HG02943 (cell line): ENCODE measurements at regions not wholly inside any gene's neighbourhood (a gene's known extent, or its start where the extent isn't known, plus 50 kb on each side); places are given as distances from the start of the nearest gene placed in this dataset.
A peak's percentile ranks its signal among the peaks of the same experiment; 100 is the strongest.

Experiments
- ATAC-seq: cut with Tn5 transposase; IDR thresholded peaks from one replicate; pipeline ENCODE4 v1.9.1; 2021; ENCODE audit warnings: mild to moderate bottlenecking, low read depth, moderate library complexity; ENCODE audit not compliant: unreplicated experiment

- ATAC-seq, result no peak
Observed at GRCh38 chr1:181142096-181142958, 53.8 kb downstream of the IER5 start.

- no peak for ATAC-seq
Observed at GRCh38 chr1:181143102-181143859, 54.8 kb downstream of the IER5 start.

GRCh38 chr1:181144238-181144637 is 55.7 kb downstream of the IER5 start:
- ATAC-seq, result no peak

- no peak for ATAC-seq
Observed at GRCh38 chr1:181148636-181149035, 60.1 kb downstream of the IER5 start.

GRCh38 chr1:181149326-181150125 is 61.0 kb downstream of the IER5 start:
- peak; percentile 71 for ATAC-seq

GRCh38 chr1:181150273-181150672 is 61.8 kb downstream of the IER5 start:
- ATAC-seq, result no peak

- ATAC-seq, result no peak
Observed at GRCh38 chr1:181150842-181151241, 62.3 kb downstream of the IER5 start.

- ATAC-seq, result no peak
Observed at GRCh38 chr1:181151378-181152326, 63.2 kb downstream of the IER5 start.

- peak; percentile 60 for ATAC-seq
Observed at GRCh38 chr1:181152892-181153633, 64.6 kb downstream of the IER5 start.

- ATAC-seq, result no peak
Observed at GRCh38 chr1:181153634-181153961, 65.1 kb downstream of the IER5 start.

- no peak for ATAC-seq
Observed at GRCh38 chr1:181155339-181155738, 66.8 kb downstream of the IER5 start.

GRCh38 chr1:181159451-181160140 is 71.1 kb downstream of the IER5 start:
- ATAC-seq, result peak; percentile 63

GRCh38 chr1:181160322-181160721 is 71.8 kb downstream of the IER5 start:
- no peak for ATAC-seq

- no peak for ATAC-seq
Observed at GRCh38 chr1:181160998-181161870, 72.7 kb downstream of the IER5 start.

GRCh38 chr1:181163662-181164061 is 75.2 kb downstream of the IER5 start:
- no peak for ATAC-seq

GRCh38 chr1:181166377-181167196 is 78.1 kb downstream of the IER5 start:
- peak; percentile 96 for ATAC-seq
